ENCODE measurements at regions not wholly inside any gene's neighbourhood (a gene's known extent, or its start where the extent isn't known, plus 50 kb on each side); places are given as distances from the start of the nearest gene placed in this dataset.

GRCh38 chr4:184300816-184301215 is 83.1 kb upstream of the ENPP6 start:
- POLR2A ChIA-PET = interaction anchor here (0.5 to 1.3 kb wide), 4 partner anchors 9 to 365 kb away, joined by 3 to 6 read pairs (median 4); no protein-coding TSS in a partner anchor
- SMC1A ChIA-PET (ENCODE audit: uncharacterized antibody, unreplicated experiment) = interaction anchor here (0.6 to 2.6 kb wide), 8 partner anchors 8 to 445 kb away, joined by 3 to 11 read pairs (median 4); no protein-coding TSS in a partner anchor
- Histone ChIP-seq H3K27me3 (replicated peaks in 1 of 2; ENCODE audit: control insufficient read depth in 2 of 2, insufficient read depth in 2 of 2, low read length in 1 of 2) (no peaks in the 10 kb centered on the region), H3K4me3 (no peak overlapping the region), H3K9ac (ENCODE audit: control insufficient read depth, insufficient read depth, low read length) (no peak overlapping the region), H3K9me3 (replicated peaks; ENCODE audit: control insufficient read depth, insufficient read depth, low read length) (peaks cover 6% of the 10 kb centered on the region; the same call in 2 of the 3 replicates), H3K4me1 (ENCODE audit: control insufficient read depth, insufficient read depth, low read length) (no peaks in the 10 kb centered on the region), H3K36me3 (ENCODE audit: control insufficient read depth in 2 of 2, insufficient read depth in 2 of 2, low read length in 1 of 2) (no peaks in the 10 kb centered on the region), H3K27ac (ENCODE audit: control insufficient read depth, insufficient read depth) (no peak overlapping the region), H2AFZ (ENCODE audit: control insufficient read depth, low read depth, low read length) (no peak overlapping the region), H3K4me2 (ENCODE audit: control insufficient read depth, insufficient read depth) (no peak overlapping the region), H3K79me2 (ENCODE audit: control insufficient read depth, insufficient read depth, low read length) (no peaks in the 10 kb centered on the region; the same call in 1 of the 2 replicates), H4K20me1 (ENCODE audit: control insufficient read depth, insufficient read depth) (no peaks in the 10 kb centered on the region)
- FAIRE-seq = no peak
- DNase-seq (ENCODE audit: low read depth, low spot score) = no peak
- CTCF ChIA-PET = interaction anchor here (1.6 kb wide), 1 partner anchor 10 kb away, joined by 4 read pairs; no protein-coding TSS in a partner anchor
- RAD21 ChIA-PET (ENCODE audit: unreplicated experiment) = no interaction called here
- no peak for TF ChIP-seq POLR2A (IDR thresholded peaks at IDR 0.05; ENCODE audit: low read depth, low read length)
- TF ChIP-seq MXI1 (IDR thresholded peaks at IDR 0.05; ENCODE audit: low read depth, low read length) = no peak
- TF ChIP-seq, protein P1, sequence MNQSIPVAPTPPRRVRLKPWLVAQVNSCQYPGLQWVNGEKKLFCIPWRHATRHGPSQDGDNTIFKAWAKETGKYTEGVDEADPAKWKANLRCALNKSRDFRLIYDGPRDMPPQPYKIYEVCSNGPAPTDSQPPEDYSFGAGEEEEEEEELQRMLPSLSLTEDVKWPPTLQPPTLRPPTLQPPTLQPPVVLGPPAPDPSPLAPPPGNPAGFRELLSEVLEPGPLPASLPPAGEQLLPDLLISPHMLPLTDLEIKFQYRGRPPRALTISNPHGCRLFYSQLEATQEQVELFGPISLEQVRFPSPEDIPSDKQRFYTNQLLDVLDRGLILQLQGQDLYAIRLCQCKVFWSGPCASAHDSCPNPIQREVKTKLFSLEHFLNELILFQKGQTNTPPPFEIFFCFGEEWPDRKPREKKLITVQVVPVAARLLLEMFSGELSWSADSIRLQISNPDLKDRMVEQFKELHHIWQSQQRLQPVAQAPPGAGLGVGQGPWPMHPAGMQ (IDR thresholded peaks at IDR 0.05; ENCODE audit: borderline replicate concordance) = no peak
- no peak for TF ChIP-seq IKZF2 (IDR thresholded peaks at IDR 0.05)
- no peak for TF ChIP-seq GABPA (IDR thresholded peaks at IDR 0.05; ENCODE audit: low read depth)
- TF ChIP-seq SRF (IDR thresholded peaks at IDR 0.05; ENCODE audit: low read depth in 2 of 2, low read length in 2 of 2) = no peak
- TF ChIP-seq DPF2 (IDR thresholded peaks at IDR 0.05) = no peak
- no peak for TF ChIP-seq CHD4 (IDR thresholded peaks at IDR 0.05)
- no peak for TF ChIP-seq FOS (IDR thresholded peaks at IDR 0.05; ENCODE audit: borderline replicate concordance, extremely low read depth, insufficient read length)
- TF ChIP-seq, protein P2, sequence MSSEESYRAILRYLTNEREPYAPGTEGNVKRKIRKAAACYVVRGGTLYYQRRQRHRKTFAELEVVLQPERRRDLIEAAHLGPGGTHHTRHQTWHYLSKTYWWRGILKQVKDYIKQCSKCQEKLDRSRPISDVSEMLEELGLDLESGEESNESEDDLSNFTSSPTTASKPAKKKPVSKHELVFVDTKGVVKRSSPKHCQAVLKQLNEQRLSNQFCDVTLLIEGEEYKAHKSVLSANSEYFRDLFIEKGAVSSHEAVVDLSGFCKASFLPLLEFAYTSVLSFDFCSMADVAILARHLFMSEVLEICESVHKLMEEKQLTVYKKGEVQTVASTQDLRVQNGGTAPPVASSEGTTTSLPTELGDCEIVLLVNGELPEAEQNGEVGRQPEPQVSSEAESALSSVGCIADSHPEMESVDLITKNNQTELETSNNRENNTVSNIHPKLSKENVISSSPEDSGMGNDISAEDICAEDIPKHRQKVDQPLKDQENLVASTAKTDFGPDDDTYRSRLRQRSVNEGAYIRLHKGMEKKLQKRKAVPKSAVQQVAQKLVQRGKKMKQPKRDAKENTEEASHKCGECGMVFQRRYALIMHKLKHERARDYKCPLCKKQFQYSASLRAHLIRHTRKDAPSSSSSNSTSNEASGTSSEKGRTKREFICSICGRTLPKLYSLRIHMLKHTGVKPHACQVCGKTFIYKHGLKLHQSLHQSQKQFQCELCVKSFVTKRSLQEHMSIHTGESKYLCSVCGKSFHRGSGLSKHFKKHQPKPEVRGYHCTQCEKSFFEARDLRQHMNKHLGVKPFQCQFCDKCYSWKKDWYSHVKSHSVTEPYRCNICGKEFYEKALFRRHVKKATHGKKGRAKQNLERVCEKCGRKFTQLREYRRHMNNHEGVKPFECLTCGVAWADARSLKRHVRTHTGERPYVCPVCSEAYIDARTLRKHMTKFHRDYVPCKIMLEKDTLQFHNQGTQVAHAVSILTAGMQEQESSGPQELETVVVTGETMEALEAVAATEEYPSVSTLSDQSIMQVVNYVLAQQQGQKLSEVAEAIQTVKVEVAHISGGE (CRISPR knock-in tag; IDR thresholded peaks at IDR 0.05) = no peak
- no peak for TF ChIP-seq SUZ12 (IDR thresholded peaks at IDR 0.05; ENCODE audit: unreplicated experiment)
- TF ChIP-seq, protein P3, sequence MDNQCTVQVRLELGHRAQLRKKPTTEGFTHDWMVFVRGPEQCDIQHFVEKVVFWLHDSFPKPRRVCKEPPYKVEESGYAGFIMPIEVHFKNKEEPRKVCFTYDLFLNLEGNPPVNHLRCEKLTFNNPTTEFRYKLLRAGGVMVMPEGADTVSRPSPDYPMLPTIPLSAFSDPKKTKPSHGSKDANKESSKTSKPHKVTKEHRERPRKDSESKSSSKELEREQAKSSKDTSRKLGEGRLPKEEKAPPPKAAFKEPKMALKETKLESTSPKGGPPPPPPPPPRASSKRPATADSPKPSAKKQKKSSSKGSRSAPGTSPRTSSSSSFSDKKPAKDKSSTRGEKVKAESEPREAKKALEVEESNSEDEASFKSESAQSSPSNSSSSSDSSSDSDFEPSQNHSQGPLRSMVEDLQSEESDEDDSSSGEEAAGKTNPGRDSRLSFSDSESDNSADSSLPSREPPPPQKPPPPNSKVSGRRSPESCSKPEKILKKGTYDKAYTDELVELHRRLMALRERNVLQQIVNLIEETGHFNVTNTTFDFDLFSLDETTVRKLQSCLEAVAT (IDR thresholded peaks at IDR 0.05) = no peak
- TF ChIP-seq TCF3 (IDR thresholded peaks at IDR 0.05; ENCODE audit: borderline replicate concordance, insufficient read depth, low read depth, low read length) = no peak
- no peak for TF ChIP-seq CREB1 (IDR thresholded peaks at IDR 0.05; ENCODE audit: low read depth)
- intact Hi-C loops (cut with micrococcal nuclease; ENCODE audit: unreplicated experiment) = no loop called here
- no TSS peak for BruUV-seq (replicated peaks)
- no peak for ATAC-seq
- in situ Hi-C loops (cut with MboI) = no loop called here
- WGBS (ENCODE audit: insufficient coverage, insufficient replicate concordance, low lambda C conversion rate, missing lambda C conversion rate) = 97% methylated on average over 6 of the region's 6 CpGs
